Liver (tissue), 8 donors: ENCODE measurements at regions not wholly inside any gene's neighbourhood (a gene's known extent, or its start where the extent isn't known, plus 50 kb on each side); places are given as distances from the start of the nearest gene placed in this dataset.
A peak's percentile ranks its signal among the peaks of the same experiment; 100 is the strongest.

Source experiments
- DNase-seq: peaks from one replicate; pipeline ENCODE4 v3.0.0-alpha.2; 2017; ENCODE audit warnings: low spot score
- H3K27ac ChIP-seq, 2 donors: one replicate each; pipeline ENCODE4 v1.7.0; 2013; ENCODE audit warnings: inconsistent platforms in 2 of 2, low read length in 2 of 2, control low read depth in 1 of 2, low read depth in 1 of 2, mild to moderate bottlenecking in 1 of 2
- H3K27me3 ChIP-seq, 4 donors: one replicate each; pipeline versions ENCODE4 v1.6.1 to v1.7.0; 2013; ENCODE audit warnings: low read length in 3 of 4, inconsistent platforms in 1 of 4, mild to moderate bottlenecking in 1 of 4, moderate library complexity in 1 of 4; ENCODE audit not compliant: control insufficient read depth in 4 of 4, insufficient read depth in 4 of 4
- H3K36me3 ChIP-seq, 4 donors: one replicate each; pipeline versions ENCODE4 v1.6.1 to v1.7.0; 2013; ENCODE audit warnings: low read length in 3 of 4, mild to moderate bottlenecking in 3 of 4, low read depth in 1 of 4, moderate library complexity in 1 of 4; ENCODE audit not compliant: control insufficient read depth in 4 of 4, insufficient read depth in 3 of 4
- H3K4me1 ChIP-seq, 4 donors: one replicate each; pipeline versions ENCODE4 v1.6.1 to v1.7.0; 2013; ENCODE audit warnings: low read length in 3 of 4, mild to moderate bottlenecking in 3 of 4, moderate library complexity in 1 of 4; ENCODE audit not compliant: control insufficient read depth in 4 of 4, insufficient read depth in 4 of 4
- H3K4me3 ChIP-seq, 3 donors: one replicate each; pipeline versions ENCODE4 v1.6.1 to v1.7.0; 2013; ENCODE audit warnings: low read length in 3 of 3, control low read depth in 1 of 3, low read depth in 1 of 3, mild to moderate bottlenecking in 1 of 3
- H3K9ac ChIP-seq, 2 donors: one replicate each; pipeline ENCODE4 v1.7.0; 2013; ENCODE audit warnings: low read length in 2 of 2, mild to moderate bottlenecking in 2 of 2, moderate library complexity in 2 of 2, control low read depth in 1 of 2, low read depth in 1 of 2
- H3K9me3 ChIP-seq, 4 donors: one replicate each; pipeline versions ENCODE4 v1.6.1 to v1.7.0; 2013; ENCODE audit warnings: low read length in 3 of 4; ENCODE audit not compliant: control insufficient read depth in 4 of 4
- EGR1 ChIP-seq, 2 donors: IDR thresholded peaks; 2 replicates each; pipeline ENCODE4 v1.6.1; 2016 to 2018; ENCODE audit warnings: antibody characterized with exemption in 2 of 2, low read depth in 2 of 2
- FOXA1 ChIP-seq: IDR thresholded peaks from 2 replicates; pipeline ENCODE4 v1.6.1; 2016; ENCODE audit warnings: antibody characterized with exemption
- HNF4A ChIP-seq, 2 donors: conservative IDR thresholded peaks; 2 replicates each; pipeline ENCODE4 v1.6.1; 2016; ENCODE audit warnings: antibody characterized with exemption in 2 of 2, mild to moderate bottlenecking in 2 of 2
- HNF4G ChIP-seq: IDR thresholded peaks from 2 replicates; pipeline ENCODE4 v1.6.1; 2016; ENCODE audit warnings: antibody characterized with exemption
- JUND ChIP-seq, 2 donors: IDR thresholded peaks; 2 replicates each; pipeline ENCODE4 v1.6.1; 2016; ENCODE audit warnings: antibody characterized with exemption in 2 of 2
- NR2F2 ChIP-seq: IDR thresholded peaks from 2 replicates; pipeline ENCODE4 v1.6.1; 2016; ENCODE audit warnings: antibody characterized with exemption
- RAD21 ChIP-seq, 2 donors: IDR thresholded peaks; 2 replicates each; pipeline ENCODE4 v1.6.1; 2016; ENCODE audit warnings: antibody characterized with exemption in 2 of 2, mild to moderate bottlenecking in 2 of 2
- TAF1 ChIP-seq: conservative IDR thresholded peaks from 2 replicates; pipeline ENCODE4 v1.6.1; 2016; ENCODE audit warnings: antibody characterized with exemption, mild to moderate bottlenecking
- YY1 ChIP-seq: IDR thresholded peaks from 2 replicates; pipeline ENCODE4 v1.6.1; 2016; ENCODE audit warnings: antibody characterized with exemption, mild to moderate bottlenecking
- WGBS: extraction: QIAGEN DNeasy Blood & Tissue Kit; methylation state at CpG from one replicate; pipeline ENCODE4 v1.1.7; 2013; 5-methylcytosine and 5-hydroxymethylcytosine counted together
- TF ChIP-seq, protein P1 (sequence below): IDR thresholded peaks from 2 replicates; pipeline ENCODE4 v1.6.1; 2016; ENCODE audit warnings: antibody characterized with exemption
- TF ChIP-seq, protein P2 (sequence below): fragments of 150-350 bp; IDR thresholded peaks from 2 replicates; pipeline ENCODE4 v1.5.1; 2017; ENCODE audit warnings: improper control_type of control experiment, low read depth, low read length; ENCODE audit not compliant: missing input control
- TF ChIP-seq, protein P3 (sequence below): IDR thresholded peaks from 2 replicates; pipeline ENCODE4 v1.6.1; 2016; ENCODE audit warnings: antibody characterized with exemption, mild to moderate bottlenecking
- TF ChIP-seq, protein P4 (sequence below): IDR thresholded peaks from 2 replicates; pipeline ENCODE4 v1.6.1; 2016; ENCODE audit warnings: antibody characterized with exemption
- donor health status: healthy.
- donor health status: healthy.
- donor health status: healthy.
- donor health status: healthy.
- donor health status: healthy.

DNA sequence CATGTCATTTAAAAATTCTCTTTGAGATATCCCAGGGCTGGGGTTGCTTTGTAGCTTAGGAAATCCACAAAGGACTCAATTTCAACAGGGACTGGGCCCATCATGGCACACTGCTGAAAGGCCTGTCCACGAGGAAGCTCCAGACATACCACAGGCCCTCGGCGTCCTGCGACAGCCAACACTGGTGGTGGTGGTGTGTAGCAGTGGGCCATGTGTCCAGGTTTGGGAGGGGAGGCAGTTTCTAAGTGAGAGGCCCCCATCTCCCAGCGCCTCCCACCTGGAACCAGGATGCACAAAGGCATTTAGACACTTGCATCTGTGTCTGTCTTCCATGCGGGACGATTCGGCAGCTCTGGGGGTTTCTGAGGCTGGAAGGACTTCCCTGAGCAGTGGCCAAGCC lies 65.2 kb upstream of the ZNF423 start:
- DNase-seq = no peak
- H3K27me3 ChIP-seq = no peaks in the 10 kb centered on the region
- no peaks in the 10 kb centered on the region for H3K4me1 ChIP-seq
- TF ChIP-seq, protein P1, sequence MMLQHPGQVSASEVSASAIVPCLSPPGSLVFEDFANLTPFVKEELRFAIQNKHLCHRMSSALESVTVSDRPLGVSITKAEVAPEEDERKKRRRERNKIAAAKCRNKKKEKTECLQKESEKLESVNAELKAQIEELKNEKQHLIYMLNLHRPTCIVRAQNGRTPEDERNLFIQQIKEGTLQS = no peak
- H3K9me3 ChIP-seq = no peaks in the 10 kb centered on the region
- H3K36me3 ChIP-seq = no peaks in the 10 kb centered on the region
- H3K9ac ChIP-seq = no peak overlapping the region
- H3K4me3 ChIP-seq = no peak overlapping the region
- no peak overlapping the region for H3K27ac ChIP-seq
- 92% methylated on average over 8 of the region's 8 CpGs for WGBS

DNA sequence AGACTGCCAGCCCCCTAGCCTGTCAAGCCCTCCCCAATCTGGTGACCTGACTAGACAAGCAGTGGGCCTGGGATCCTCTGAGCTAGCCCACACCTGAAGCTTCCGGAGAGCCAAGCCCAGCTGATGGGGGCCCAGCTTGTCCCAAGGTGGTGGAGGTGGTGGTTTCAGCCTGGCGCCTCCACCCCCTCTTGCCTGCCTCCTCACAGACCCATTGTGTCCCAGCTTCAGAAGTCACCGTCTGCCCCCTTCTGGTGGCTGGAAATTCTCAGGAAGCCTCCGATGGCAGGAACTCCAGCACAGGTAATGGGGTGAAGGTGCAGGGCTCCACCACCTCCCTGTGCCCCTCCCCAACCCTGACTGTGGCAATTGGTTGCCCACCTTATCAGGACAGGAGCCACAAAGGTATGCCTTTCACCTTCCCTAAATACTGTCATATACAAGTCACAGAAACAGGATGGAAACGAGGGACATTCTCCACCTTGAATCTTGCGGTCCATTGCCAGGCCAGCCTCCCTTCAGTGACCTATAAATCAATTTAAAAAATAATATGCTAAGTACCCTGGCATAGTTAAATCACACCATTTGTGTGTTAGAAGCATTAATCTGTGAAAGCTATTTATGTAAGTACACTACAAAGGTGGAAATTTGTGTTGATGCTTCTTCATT lies 66.0 kb upstream of the ZNF423 start:
- TF ChIP-seq RAD21 (IDR thresholded peaks at IDR 0.05) = peak; percentile 86 to 94
- no peak for TF ChIP-seq NR2F2
- TF ChIP-seq, protein P2, sequence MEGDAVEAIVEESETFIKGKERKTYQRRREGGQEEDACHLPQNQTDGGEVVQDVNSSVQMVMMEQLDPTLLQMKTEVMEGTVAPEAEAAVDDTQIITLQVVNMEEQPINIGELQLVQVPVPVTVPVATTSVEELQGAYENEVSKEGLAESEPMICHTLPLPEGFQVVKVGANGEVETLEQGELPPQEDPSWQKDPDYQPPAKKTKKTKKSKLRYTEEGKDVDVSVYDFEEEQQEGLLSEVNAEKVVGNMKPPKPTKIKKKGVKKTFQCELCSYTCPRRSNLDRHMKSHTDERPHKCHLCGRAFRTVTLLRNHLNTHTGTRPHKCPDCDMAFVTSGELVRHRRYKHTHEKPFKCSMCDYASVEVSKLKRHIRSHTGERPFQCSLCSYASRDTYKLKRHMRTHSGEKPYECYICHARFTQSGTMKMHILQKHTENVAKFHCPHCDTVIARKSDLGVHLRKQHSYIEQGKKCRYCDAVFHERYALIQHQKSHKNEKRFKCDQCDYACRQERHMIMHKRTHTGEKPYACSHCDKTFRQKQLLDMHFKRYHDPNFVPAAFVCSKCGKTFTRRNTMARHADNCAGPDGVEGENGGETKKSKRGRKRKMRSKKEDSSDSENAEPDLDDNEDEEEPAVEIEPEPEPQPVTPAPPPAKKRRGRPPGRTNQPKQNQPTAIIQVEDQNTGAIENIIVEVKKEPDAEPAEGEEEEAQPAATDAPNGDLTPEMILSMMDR = peak; percentile 64
- no peaks in the 10 kb centered on the region for H3K4me1 ChIP-seq
- H3K27me3 ChIP-seq = no peaks in the 10 kb centered on the region
- no peak overlapping the region for H3K4me3 ChIP-seq
- DNase-seq = peak; percentile 79
- no peaks in the 10 kb centered on the region for H3K9me3 ChIP-seq
- no peak overlapping the region for H3K27ac ChIP-seq
- no peaks in the 10 kb centered on the region for H3K36me3 ChIP-seq
- H3K9ac ChIP-seq = no peak overlapping the region
- 31% methylated on average over 6 of the region's 6 CpGs for WGBS

DNA sequence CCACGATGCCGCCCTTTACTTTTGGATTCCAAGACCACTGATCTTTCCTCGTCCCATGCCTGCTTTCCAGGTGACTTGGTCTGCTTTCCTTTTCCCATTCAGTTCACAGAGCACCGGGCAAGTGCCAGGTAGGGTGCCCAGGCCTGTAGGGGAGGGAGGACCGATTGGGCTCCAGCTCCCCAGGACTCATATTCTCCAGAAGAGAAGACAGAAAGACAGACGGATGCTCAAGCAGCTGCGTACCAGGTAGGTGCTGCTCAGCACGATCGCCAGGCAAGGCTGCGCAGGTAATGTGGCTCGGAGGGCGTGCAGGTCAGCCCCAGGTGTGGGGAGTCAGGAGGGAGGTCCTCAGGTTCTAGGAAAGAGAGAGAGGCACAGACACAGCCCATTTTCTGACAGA lies 67.5 kb upstream of the ZNF423 start:
- Histone ChIP-seq H3K9ac (no peak overlapping the region), H3K36me3 (no peaks in the 10 kb centered on the region), H3K4me3 (no peak overlapping the region), H3K27ac (no peak overlapping the region), H3K27me3 (no peaks in the 10 kb centered on the region), H3K4me1 (no peaks in the 10 kb centered on the region), H3K9me3 (no peaks in the 10 kb centered on the region)
- no peak for DNase-seq
- 84% methylated on average over 12 of the region's 12 CpGs for WGBS
- no peak for TF ChIP-seq YY1
- no peak for TF ChIP-seq JUND (IDR thresholded peaks at IDR 0.05)
- no peak for TF ChIP-seq NR2F2

DNA sequence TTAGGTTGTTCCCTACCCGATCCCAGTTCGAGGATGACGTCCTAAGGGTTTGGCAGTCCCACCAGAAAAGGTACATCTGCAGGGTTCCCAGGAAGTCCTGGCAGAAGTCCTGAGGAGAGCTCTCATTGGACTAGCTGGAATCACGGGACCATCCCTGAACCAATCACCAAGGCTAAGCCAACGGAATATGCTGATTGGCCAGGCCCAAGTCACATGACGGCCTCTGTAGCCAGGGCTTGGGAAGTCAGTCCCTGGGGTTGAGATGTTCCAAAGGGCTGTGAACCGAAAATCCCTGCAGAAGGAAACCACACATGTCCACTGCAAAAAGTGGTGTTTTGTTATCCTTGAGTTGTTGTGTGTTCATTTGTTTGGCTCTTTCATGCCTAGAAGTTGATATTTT lies 68.2 kb upstream of the ZNF423 start:
- no peaks in the 10 kb centered on the region for H3K27me3 ChIP-seq
- 84% methylated on average over 7 of the region's 7 CpGs for WGBS
- H3K9me3 ChIP-seq = no peaks in the 10 kb centered on the region
- H3K36me3 ChIP-seq = no peaks in the 10 kb centered on the region
- DNase-seq = no peak
- H3K4me3 ChIP-seq = no peak overlapping the region
- no peaks in the 10 kb centered on the region for H3K4me1 ChIP-seq
- no peak overlapping the region for H3K9ac ChIP-seq
- no peak overlapping the region for H3K27ac ChIP-seq
- no peak for TF ChIP-seq EGR1 (IDR thresholded peaks at IDR 0.05; ENCODE audit: low read depth in 2 of 2)
- no peak for TF ChIP-seq YY1
- TF ChIP-seq HNF4G = no peak
- no peak for TF ChIP-seq JUND (IDR thresholded peaks at IDR 0.05)
- no peak for TF ChIP-seq HNF4A (conservative IDR thresholded peaks at IDR 0.05)
- TF ChIP-seq, protein P3, sequence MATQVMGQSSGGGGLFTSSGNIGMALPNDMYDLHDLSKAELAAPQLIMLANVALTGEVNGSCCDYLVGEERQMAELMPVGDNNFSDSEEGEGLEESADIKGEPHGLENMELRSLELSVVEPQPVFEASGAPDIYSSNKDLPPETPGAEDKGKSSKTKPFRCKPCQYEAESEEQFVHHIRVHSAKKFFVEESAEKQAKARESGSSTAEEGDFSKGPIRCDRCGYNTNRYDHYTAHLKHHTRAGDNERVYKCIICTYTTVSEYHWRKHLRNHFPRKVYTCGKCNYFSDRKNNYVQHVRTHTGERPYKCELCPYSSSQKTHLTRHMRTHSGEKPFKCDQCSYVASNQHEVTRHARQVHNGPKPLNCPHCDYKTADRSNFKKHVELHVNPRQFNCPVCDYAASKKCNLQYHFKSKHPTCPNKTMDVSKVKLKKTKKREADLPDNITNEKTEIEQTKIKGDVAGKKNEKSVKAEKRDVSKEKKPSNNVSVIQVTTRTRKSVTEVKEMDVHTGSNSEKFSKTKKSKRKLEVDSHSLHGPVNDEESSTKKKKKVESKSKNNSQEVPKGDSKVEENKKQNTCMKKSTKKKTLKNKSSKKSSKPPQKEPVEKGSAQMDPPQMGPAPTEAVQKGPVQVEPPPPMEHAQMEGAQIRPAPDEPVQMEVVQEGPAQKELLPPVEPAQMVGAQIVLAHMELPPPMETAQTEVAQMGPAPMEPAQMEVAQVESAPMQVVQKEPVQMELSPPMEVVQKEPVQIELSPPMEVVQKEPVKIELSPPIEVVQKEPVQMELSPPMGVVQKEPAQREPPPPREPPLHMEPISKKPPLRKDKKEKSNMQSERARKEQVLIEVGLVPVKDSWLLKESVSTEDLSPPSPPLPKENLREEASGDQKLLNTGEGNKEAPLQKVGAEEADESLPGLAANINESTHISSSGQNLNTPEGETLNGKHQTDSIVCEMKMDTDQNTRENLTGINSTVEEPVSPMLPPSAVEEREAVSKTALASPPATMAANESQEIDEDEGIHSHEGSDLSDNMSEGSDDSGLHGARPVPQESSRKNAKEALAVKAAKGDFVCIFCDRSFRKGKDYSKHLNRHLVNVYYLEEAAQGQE = no peak
- TF ChIP-seq, protein P4, sequence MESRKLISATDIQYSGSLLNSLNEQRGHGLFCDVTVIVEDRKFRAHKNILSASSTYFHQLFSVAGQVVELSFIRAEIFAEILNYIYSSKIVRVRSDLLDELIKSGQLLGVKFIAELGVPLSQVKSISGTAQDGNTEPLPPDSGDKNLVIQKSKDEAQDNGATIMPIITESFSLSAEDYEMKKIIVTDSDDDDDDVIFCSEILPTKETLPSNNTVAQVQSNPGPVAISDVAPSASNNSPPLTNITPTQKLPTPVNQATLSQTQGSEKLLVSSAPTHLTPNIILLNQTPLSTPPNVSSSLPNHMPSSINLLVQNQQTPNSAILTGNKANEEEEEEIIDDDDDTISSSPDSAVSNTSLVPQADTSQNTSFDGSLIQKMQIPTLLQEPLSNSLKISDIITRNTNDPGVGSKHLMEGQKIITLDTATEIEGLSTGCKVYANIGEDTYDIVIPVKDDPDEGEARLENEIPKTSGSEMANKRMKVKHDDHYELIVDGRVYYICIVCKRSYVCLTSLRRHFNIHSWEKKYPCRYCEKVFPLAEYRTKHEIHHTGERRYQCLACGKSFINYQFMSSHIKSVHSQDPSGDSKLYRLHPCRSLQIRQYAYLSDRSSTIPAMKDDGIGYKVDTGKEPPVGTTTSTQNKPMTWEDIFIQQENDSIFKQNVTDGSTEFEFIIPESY = no peak
- TF ChIP-seq, protein P2 = no peak
- no peak for TF ChIP-seq TAF1
- no peak for TF ChIP-seq FOXA1
